DOHH2 (cell line): ENCODE measurements at regions not wholly inside any gene's neighbourhood (a gene's known extent, or its start where the extent isn't known, plus 50 kb on each side); places are given as distances from the start of the nearest gene placed in this dataset.

Experiments used
- H3F3A ChIP-seq: fragments of 200-600 bp; sonication (generic), shearing (Covaris generic); 2 replicates; pipeline ENCODE4 v1.6.0; 2016; ENCODE audit warnings: antibody characterized with exemption, mild to moderate bottlenecking; ENCODE audit not compliant: control insufficient read depth, insufficient read depth
- H3K27ac ChIP-seq: fragments of 200-600 bp; sonication (generic); 2 replicates; pipeline ENCODE4 v1.5.1; 2014; ENCODE audit warnings: low read depth, mild to moderate bottlenecking, low read length, moderate library complexity
- H3K27me3 ChIP-seq: fragments of 200-600 bp; sonication (generic); 2 replicates; pipeline ENCODE4 v1.6.1; 2014; ENCODE audit warnings: mild to moderate bottlenecking, low read length, mixed read lengths; ENCODE audit not compliant: control insufficient read depth
- H3K36me3 ChIP-seq: fragments of 200-600 bp; sonication (generic); 2 replicates; pipeline ENCODE4 v1.6.1; 2014; ENCODE audit warnings: mild to moderate bottlenecking, low read length, moderate library complexity, mixed read lengths; ENCODE audit not compliant: control insufficient read depth
- H3K4me1 ChIP-seq: fragments of 200-600 bp; sonication (generic); 2 replicates; pipeline ENCODE4 v1.6.1; 2014; ENCODE audit warnings: mild to moderate bottlenecking, low read length, mixed read lengths; ENCODE audit not compliant: control insufficient read depth
- H3K4me2 ChIP-seq: fragments of 200-600 bp; sonication (generic); 2 replicates; pipeline ENCODE4 v1.6.0; 2014; ENCODE audit warnings: mild to moderate bottlenecking, low read length, moderate library complexity
- H3K4me3 ChIP-seq: fragments of 200-600 bp; sonication (generic); 2 replicates; pipeline ENCODE4 v1.5.1; 2014; ENCODE audit warnings: mild to moderate bottlenecking, low read length, mixed read lengths
- H3K79me2 ChIP-seq: fragments of 200-600 bp; sonication (generic); 2 replicates; pipeline ENCODE4 v1.6.1; 2014; ENCODE audit warnings: mild to moderate bottlenecking, low read length, mixed read lengths; ENCODE audit not compliant: control insufficient read depth
- H3K9me2 ChIP-seq: fragments of 200-600 bp; sonication (generic); replicated peaks from 2 replicates; pipeline ENCODE4 v1.6.1; 2014; ENCODE audit warnings: mild to moderate bottlenecking, low read length, mixed read lengths; ENCODE audit not compliant: control insufficient read depth
- H3K9me3 ChIP-seq: fragments of 200-600 bp; sonication (generic); 2 replicates; pipeline ENCODE4 v1.6.1; 2014; ENCODE audit warnings: antibody characterized with exemption, low read length, mixed read lengths; ENCODE audit not compliant: control insufficient read depth, insufficient read depth
- H4K20me1 ChIP-seq: fragments of 200-600 bp; sonication (generic); 2 replicates; pipeline ENCODE4 v1.6.0; 2014; ENCODE audit warnings: low read depth, mild to moderate bottlenecking, antibody characterized with exemption, low read length, moderate library complexity; ENCODE audit not compliant: control insufficient read depth, insufficient read depth
- EZH2phosphoT487 ChIP-seq: fragments of 200-600 bp; sonication (generic); IDR thresholded peaks from 2 replicates; pipeline ENCODE4 v1.6.1; 2017; ENCODE audit warnings: borderline replicate concordance, mild to moderate bottlenecking, antibody characterized with exemption, low read length, moderate library complexity, mixed read lengths
- TF ChIP-seq, protein P1 (sequence below): fragments of 200-600 bp; sonication (generic); IDR thresholded peaks from one replicate; pipeline ENCODE4 v1.5.1; 2014; ENCODE audit warnings: antibody characterized with exemption, mild to moderate bottlenecking, low read depth, low read length; ENCODE audit not compliant: poor library complexity, severe bottlenecking

DNA sequence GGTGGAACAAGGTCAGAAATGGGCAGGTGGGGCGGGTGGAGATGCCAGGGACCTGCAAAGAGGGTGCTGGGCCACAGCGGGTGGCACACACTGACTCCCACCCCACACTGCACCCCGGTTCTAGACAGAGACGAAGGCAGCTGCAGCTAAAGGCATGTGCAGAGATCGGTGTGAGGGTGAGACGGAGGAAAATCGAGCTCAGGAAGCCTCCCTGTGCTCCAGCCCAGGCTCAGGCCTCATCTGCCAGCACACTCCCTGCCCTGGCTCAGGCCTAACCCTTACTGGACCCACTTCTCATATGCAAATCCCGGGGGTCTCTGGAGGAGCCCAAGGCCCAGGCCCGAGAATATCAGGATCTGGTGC, 130.8 kb upstream of the PPP1R26 start:
- Histone ChIP-seq H3K4me1 (no peaks in the 10 kb centered on the region), H4K20me1 (no peaks in the 10 kb centered on the region), H3K36me3 (no peaks in the 10 kb centered on the region), H3K27me3 (no peaks in the 10 kb centered on the region), H3K9me2 (no peaks in the 10 kb centered on the region), H3K4me3 (no peak overlapping the region), H3K79me2 (no peaks in the 10 kb centered on the region), H3K27ac (no peak overlapping the region), H3K4me2 (no peak overlapping the region), H3K9me3 (no peaks in the 10 kb centered on the region), H3F3A (no peaks in the 10 kb centered on the region)
- no peak for TF ChIP-seq EZH2phosphoT487
- TF ChIP-seq, protein P1, sequence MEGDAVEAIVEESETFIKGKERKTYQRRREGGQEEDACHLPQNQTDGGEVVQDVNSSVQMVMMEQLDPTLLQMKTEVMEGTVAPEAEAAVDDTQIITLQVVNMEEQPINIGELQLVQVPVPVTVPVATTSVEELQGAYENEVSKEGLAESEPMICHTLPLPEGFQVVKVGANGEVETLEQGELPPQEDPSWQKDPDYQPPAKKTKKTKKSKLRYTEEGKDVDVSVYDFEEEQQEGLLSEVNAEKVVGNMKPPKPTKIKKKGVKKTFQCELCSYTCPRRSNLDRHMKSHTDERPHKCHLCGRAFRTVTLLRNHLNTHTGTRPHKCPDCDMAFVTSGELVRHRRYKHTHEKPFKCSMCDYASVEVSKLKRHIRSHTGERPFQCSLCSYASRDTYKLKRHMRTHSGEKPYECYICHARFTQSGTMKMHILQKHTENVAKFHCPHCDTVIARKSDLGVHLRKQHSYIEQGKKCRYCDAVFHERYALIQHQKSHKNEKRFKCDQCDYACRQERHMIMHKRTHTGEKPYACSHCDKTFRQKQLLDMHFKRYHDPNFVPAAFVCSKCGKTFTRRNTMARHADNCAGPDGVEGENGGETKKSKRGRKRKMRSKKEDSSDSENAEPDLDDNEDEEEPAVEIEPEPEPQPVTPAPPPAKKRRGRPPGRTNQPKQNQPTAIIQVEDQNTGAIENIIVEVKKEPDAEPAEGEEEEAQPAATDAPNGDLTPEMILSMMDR, result no peak

DNA sequence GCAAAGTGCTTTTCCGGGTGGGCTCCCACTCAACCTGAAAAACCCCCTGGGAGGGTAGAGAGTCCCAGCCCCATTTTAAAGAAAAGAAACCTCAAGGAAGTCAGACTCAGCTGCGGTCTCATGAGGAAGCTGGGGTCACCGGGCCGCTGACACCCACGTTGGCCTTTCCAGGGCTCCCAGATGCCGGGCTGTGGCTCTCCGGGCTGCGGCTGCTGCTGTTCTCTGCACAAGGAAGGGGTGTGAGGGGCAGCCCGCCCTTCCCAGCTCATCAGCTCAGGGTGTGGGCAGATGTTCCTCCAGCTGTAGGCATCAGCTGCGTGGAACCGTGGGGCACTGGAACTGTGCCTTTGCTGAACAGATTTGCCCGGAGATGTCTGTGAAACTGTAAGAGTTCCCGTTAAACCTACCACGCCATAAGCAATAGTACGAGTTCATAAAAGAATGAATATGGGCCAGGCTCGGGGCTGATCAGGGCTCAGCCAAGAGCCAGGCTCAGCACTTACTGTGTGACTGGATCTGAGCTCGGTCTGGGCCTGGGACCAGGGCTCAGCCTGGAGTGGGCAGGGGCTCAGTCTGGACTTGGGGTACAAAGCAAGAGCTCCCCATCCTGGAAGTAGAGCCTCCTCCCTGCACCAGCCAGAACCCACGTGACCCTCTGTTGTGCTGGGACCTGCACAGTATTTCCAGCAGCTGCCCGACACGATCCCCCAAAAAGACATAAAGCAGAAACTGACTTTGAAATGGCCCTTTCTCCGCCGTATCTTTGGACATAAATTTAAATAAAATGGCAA, 130.2 kb upstream of the PPP1R26 start:
- H3K27me3 ChIP-seq, result no peaks in the 10 kb centered on the region
- no peak overlapping the region for H3K27ac ChIP-seq

DNA sequence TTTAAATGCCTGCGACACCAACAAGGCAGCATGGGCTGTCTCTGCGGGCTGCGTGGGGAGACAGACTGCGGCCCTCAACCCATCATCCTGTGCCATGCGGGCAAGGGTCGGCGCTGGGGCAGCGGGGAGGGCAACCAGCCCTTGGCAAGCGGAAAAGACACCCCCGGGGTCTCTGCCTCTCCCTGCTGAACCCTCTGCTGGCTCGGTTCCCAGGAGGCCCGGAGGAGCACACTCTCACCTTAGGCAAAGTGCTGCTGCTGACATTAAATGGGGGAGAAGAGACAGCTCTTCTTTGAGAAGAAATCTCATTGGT, 129.6 kb upstream of the PPP1R26 start:
- no peak overlapping the region for H3K4me3 ChIP-seq
- H3K9me2 ChIP-seq, result no peaks in the 10 kb centered on the region
- no peaks in the 10 kb centered on the region for H3K27me3 ChIP-seq
- no peaks in the 10 kb centered on the region for H3F3A ChIP-seq
- TF ChIP-seq, protein P1, result no peak
- TF ChIP-seq EZH2phosphoT487, result no peak
- no peaks in the 10 kb centered on the region for H3K36me3 ChIP-seq
- no peaks in the 10 kb centered on the region for H3K79me2 ChIP-seq
- no peaks in the 10 kb centered on the region for H3K4me1 ChIP-seq
- no peaks in the 10 kb centered on the region for H4K20me1 ChIP-seq
- no peak overlapping the region for H3K27ac ChIP-seq
- no peaks in the 10 kb centered on the region for H3K9me3 ChIP-seq
- H3K4me2 ChIP-seq, result no peak overlapping the region

More for the DNA sequence above, 130.2 kb upstream of the PPP1R26 start:
- no peaks in the 10 kb centered on the region for H4K20me1 ChIP-seq
- H3K9me3 ChIP-seq, result no peaks in the 10 kb centered on the region
- H3F3A ChIP-seq, result no peaks in the 10 kb centered on the region
- TF ChIP-seq, protein P1, result no peak
- no peak for TF ChIP-seq EZH2phosphoT487
- no peaks in the 10 kb centered on the region for H3K36me3 ChIP-seq
- H3K4me2 ChIP-seq, result no peak overlapping the region
- H3K4me1 ChIP-seq, result no peaks in the 10 kb centered on the region
- no peaks in the 10 kb centered on the region for H3K9me2 ChIP-seq
- H3K4me3 ChIP-seq, result no peak overlapping the region
- H3K79me2 ChIP-seq, result no peaks in the 10 kb centered on the region
